ENCODE measurements at regions not wholly inside any gene's neighbourhood (a gene's known extent, or its start where the extent isn't known, plus 50 kb on each side); places are given as distances from the start of the nearest gene placed in this dataset.

GRCh38 chr1:98102345-98103030, 181.7 kb upstream of the DPYD start:
- TF ChIP-seq JUN (IDR thresholded peaks at IDR 0.05) (no peak), ZNF302 (CRISPR knock-in tag; IDR thresholded peaks at IDR 0.05) (no peak), MYC (IDR thresholded peaks at IDR 0.05; ENCODE audit: borderline replicate concordance, low read length) (no peak), EP300 (IDR thresholded peaks at IDR 0.05) (no peak), SMC3 (IDR thresholded peaks at IDR 0.05) (no peak), MAZ (IDR thresholded peaks at IDR 0.05; ENCODE audit: borderline replicate concordance, low read depth, low read length) (no peak), POLR2A (IDR thresholded peaks at IDR 0.05; ENCODE audit: low read length) (no peak), ZC3H11A (IDR thresholded peaks at IDR 0.05) (no peak)
- TF ChIP-seq, protein P1, sequence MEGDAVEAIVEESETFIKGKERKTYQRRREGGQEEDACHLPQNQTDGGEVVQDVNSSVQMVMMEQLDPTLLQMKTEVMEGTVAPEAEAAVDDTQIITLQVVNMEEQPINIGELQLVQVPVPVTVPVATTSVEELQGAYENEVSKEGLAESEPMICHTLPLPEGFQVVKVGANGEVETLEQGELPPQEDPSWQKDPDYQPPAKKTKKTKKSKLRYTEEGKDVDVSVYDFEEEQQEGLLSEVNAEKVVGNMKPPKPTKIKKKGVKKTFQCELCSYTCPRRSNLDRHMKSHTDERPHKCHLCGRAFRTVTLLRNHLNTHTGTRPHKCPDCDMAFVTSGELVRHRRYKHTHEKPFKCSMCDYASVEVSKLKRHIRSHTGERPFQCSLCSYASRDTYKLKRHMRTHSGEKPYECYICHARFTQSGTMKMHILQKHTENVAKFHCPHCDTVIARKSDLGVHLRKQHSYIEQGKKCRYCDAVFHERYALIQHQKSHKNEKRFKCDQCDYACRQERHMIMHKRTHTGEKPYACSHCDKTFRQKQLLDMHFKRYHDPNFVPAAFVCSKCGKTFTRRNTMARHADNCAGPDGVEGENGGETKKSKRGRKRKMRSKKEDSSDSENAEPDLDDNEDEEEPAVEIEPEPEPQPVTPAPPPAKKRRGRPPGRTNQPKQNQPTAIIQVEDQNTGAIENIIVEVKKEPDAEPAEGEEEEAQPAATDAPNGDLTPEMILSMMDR (IDR thresholded peaks at IDR 0.05) = no peak
